ENCODE measurements at regions not wholly inside any gene's neighbourhood (a gene's known extent, or its start where the extent isn't known, plus 50 kb on each side); places are given as distances from the start of the nearest gene placed in this dataset.
A peak's percentile ranks its signal among the peaks of the same experiment; 100 is the strongest.

DNA sequence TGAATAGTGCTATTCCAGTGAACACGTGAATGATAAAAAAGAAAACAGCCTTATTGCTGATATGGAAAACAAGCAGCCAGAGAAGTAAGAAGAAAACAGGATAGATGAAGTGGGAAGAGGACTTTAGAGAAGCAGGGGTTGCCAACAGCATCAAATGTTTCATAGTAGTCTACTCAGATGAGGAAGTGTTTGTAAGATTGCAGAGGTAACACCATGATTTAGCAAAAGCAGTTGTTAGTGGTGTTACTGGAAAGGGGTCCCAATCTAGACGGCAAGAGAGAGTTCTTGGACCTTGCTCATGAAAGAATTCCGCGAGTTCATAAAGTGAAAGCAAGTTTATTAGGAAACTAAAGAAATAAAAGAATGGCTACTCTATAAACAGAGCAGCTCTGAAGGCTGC is 108.8 kb upstream of the MCTP2 start (continued):
- TF ChIP-seq, protein P1, sequence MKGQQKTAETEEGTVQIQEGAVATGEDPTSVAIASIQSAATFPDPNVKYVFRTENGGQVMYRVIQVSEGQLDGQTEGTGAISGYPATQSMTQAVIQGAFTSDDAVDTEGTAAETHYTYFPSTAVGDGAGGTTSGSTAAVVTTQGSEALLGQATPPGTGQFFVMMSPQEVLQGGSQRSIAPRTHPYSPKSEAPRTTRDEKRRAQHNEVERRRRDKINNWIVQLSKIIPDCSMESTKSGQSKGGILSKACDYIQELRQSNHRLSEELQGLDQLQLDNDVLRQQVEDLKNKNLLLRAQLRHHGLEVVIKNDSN (IDR thresholded peaks at IDR 0.05; ENCODE audit: borderline replicate concordance, low read depth): no peak
- no peak for TF ChIP-seq EP300 (IDR thresholded peaks at IDR 0.05; ENCODE audit: borderline replicate concordance in 1 of 2, low read depth in 1 of 2, low read length in 1 of 2)
- TF ChIP-seq TCF12 (IDR thresholded peaks at IDR 0.05): no peak

GRCh38 chr15:94119923-94120775 is 111.2 kb upstream of the MCTP2 start:
- ChIA-PET CTCF (interaction anchor here (0.5 to 2.2 kb wide), 161 partner anchors 8 to 1332 kb away, joined by 3 to 191 read pairs (median 4); partner anchors contain the start of gene RGMA), POLR2A (no interaction called here)
- TF ChIP-seq TAF1 (IDR thresholded peaks at IDR 0.05; ENCODE audit: borderline replicate concordance, low read depth, low read length) (no peak), RAD21 (IDR thresholded peaks at IDR 0.05; ENCODE audit: low read length) (peak; percentile 100), CHD2 (IDR thresholded peaks at IDR 0.05; ENCODE audit: low read length, partially characterized antibody) (peak; percentile 57), FOXM1 (IDR thresholded peaks at IDR 0.05; ENCODE audit: low read depth) (0 out of 2 replicates have a peak, but pooled peaks have one; percentile 25), EZH2phosphoT487 (IDR thresholded peaks at IDR 0.05; ENCODE audit: borderline replicate concordance, low read depth) (no peak), SMC3 (IDR thresholded peaks at IDR 0.05; ENCODE audit: low read depth, low read length) (peak; percentile 99)
- TF ChIP-seq, protein P2, sequence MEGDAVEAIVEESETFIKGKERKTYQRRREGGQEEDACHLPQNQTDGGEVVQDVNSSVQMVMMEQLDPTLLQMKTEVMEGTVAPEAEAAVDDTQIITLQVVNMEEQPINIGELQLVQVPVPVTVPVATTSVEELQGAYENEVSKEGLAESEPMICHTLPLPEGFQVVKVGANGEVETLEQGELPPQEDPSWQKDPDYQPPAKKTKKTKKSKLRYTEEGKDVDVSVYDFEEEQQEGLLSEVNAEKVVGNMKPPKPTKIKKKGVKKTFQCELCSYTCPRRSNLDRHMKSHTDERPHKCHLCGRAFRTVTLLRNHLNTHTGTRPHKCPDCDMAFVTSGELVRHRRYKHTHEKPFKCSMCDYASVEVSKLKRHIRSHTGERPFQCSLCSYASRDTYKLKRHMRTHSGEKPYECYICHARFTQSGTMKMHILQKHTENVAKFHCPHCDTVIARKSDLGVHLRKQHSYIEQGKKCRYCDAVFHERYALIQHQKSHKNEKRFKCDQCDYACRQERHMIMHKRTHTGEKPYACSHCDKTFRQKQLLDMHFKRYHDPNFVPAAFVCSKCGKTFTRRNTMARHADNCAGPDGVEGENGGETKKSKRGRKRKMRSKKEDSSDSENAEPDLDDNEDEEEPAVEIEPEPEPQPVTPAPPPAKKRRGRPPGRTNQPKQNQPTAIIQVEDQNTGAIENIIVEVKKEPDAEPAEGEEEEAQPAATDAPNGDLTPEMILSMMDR (IDR thresholded peaks at IDR 0.05): peak; percentile 100
- Histone ChIP-seq H3K9me3 (no peaks in the 10 kb centered on the region), H3K36me3 (replicated peaks in 1 of 2; ENCODE audit: control insufficient read depth in 1 of 2, insufficient read depth in 2 of 2, low read length in 1 of 2) (no peaks in the 10 kb centered on the region), H3K27me3 (ENCODE audit: insufficient read depth) (no peaks in the 10 kb centered on the region), H3K4me3 (ENCODE audit: low read depth in 2 of 2, low read length in 1 of 2) (peak overlapping the region in 1 of 2 experiments; percentile 18; a peak in 1 of 4 replicates), H3F3A (replicated peaks; ENCODE audit: insufficient read depth) (no peaks in the 10 kb centered on the region), H2AFZ (ENCODE audit: low read depth) (peak overlapping the region; percentile 55; the same call in 1 of the 2 replicates), H3K4me2 (no peak overlapping the region), H3K79me2 (ENCODE audit: insufficient read depth) (no peaks in the 10 kb centered on the region), H3K9ac (no peak overlapping the region), H3K27ac (ENCODE audit: low read depth in 2 of 2, low read length in 1 of 2) (peak overlapping the region in 1 of 2 experiments; percentile 17; a peak in 1 of 4 replicates), H3K4me1 (ENCODE audit: control insufficient read depth in 1 of 2, insufficient read depth in 2 of 2, low read depth in 1 of 2, low read length in 1 of 2) (peaks cover 0 to 10% of the 10 kb centered on the region in 2 experiments; a peak in 1 of 4 replicates), H4K20me1 (ENCODE audit: insufficient read depth) (no peaks in the 10 kb centered on the region), H3K9me2 (no peaks in the 10 kb centered on the region)
- DNase-seq: peak; percentile 62
- WGBS (ENCODE audit: low lambda C conversion rate): 44% methylated on average over 11 of the region's 11 CpGs

All from SK-N-SH (cell line).